NCI-H1694 (cell line): ENCODE measurements at regions not wholly inside any gene's neighbourhood (a gene's known extent, or its start where the extent isn't known, plus 50 kb on each side); places are given as distances from the start of the nearest gene placed in this dataset.
"Not testable (repeated sequence)": the region's sequence is repeated elsewhere in the genome, so short reads cannot be mapped to it uniquely, and the experiment has no call there.

ENCODE experiments used
- DNase-seq: peaks from one replicate; lab custom pipeline; 2025; lab: John Stamatoyannopoulos, UW

DNA sequence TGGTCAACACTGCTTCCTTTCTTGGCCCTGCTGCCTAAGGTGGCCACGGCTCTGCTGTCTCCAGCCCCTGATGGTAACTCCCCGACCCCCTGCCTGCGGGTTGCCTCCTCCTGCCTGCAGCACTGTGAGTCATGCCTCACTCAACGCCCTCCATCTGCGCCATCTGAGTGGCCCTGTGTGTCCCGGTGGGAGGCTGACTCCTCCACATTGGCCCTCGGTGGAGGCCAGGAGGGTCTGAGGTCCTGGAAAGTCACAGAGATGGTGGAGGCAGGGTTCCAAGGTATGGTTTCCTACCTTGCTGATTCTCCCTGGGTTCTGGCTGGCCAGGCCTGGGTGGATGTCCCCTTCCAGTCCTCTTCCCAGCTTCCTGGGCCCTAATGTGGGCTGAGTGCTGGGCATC is 64.5 kb upstream of the ADAMTS2 start:
- no peak for DNase-seq

DNA sequence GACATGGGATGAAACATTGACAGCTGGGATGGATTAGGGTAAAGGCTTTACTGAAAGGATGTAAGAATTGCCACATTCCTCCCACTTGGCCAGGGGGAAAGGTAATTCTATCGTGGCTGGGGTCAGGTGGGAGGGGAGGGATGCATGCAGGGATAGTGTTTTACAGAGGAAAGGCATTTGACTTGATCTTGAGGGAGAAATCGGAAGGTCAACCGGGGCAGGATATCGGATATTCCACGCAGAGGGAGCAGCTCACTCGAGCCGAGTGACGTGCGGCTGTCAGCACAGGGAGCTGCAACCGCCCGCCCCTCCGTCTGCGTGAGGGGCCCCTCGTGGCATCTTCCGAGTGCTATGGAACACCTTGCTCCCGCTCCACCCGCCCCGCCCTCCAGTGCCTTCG is 63.4 kb upstream of the ADAMTS2 start:
- no peak for DNase-seq

DNA sequence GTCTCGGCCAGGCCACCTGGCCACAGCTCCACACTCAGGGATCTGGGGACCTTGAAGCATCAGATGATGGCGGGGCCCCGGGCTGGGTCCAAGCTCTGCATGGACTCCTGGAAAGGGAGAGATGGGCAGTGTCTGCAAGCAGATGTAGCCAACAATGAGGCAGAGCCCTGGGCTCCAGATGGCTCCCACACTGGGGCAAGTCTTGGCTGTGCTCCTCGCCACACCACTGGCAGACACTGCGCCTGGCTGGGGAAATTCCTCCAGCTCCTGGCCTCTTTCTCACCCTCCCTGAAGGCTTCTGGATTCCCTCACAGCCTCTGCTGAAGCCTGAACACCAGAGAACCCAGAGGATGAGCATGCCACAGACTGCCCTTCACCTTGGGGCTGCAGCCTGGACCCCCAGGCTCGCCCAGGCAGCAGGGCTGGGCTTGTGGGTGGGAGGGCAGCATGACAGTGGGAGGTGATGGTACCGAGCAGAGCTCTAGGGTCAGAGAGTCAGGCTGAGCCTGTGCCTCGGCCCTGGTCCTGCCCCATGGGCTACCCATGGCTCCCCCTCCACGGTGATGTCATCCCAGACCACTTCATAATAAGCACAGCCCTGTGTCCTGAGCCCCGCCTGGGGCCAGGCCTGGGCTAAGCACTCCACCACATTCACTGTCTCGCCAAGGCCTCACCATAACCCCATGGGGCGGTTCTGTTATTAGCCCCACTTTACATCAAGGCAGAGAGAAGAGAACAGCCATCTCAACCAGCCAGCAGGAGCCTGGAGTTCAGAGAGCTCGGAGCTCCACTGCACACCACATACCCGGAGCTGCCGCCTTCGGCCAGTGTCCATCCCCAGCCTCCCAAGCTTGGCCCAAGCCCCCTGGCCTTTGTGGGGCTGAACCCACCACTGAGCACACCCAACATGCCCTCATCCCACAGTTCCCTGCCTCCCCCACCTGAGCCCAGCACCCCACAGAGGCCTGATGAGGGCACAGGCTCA is 62.2 kb upstream of the ADAMTS2 start:
- DNase-seq, result no peak

DNA sequence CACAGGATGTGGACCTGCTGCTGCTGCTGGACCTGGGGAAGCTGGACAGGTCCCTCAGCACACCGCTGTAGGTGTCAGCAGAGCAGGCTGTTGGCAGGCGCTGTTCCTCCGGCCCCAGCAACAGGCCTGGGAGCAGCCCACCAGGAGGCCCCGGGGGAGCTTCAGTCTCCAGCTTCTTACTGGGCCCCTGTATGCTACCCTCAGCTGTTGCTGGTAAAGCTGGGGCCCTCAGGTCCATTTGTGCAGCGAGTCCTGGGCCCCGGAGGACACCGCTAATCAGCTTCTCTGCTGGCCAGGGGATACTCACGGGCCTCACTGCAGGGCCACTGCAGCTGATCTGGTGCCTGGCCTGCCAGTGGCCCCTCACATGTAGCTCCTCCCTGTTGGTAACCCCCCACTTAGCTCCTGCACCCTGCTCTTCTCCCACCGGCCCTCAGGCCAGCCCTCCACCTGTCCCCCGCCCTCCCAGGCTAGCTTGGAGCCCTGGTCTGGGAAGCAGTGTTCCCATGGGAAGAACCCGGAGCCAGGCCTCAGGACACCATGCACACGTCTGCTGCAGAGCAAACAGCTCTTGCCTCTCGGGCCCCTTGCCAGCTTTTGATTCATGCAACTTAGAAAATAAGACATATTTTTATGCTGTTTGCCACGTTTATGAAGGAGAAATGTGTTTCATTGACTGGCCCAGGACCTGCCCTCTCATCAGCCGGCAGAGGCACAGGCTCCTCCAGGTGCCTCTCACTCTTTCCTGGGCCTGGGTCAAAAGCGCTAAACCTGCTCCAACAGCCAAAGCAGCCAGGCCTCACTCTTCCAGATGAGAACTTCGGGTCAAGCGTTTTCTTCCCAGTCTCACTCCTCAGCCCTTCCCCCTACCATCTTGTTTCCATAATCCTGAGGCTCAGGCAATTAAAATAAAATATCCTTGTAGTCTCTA is 61.0 kb upstream of the ADAMTS2 start:
- DNase-seq, result no peak

DNA sequence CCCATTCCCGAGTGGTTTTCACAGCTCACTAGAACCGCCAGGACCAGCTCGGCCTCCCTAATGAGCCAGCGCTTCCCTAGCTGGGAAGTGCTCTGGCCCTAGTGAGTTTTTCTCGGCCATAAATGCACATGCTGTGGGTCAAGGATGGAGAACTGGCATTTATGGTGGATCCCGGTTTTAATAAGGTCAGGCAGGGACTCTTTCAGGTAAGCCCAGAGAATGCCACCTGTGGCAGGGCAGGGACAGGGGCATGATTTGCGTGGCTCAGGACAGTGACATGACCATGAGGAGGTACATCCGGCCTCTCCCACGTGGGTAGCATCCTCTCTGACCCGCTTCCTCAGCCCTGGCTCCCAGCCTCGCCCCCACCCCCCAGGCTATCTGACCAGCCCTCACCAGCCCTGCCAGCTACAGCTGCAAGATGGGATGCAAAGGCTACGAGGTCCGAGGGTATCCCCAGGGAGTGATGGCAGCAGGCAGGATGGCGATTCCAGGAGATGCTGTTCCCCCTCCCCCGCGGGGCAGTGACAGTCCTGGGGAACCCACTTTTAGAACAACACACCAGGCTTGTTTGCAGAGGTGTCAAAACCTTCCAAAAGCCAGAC is 60.3 kb upstream of the ADAMTS2 start:
- DNase-seq, result no peak

DNA sequence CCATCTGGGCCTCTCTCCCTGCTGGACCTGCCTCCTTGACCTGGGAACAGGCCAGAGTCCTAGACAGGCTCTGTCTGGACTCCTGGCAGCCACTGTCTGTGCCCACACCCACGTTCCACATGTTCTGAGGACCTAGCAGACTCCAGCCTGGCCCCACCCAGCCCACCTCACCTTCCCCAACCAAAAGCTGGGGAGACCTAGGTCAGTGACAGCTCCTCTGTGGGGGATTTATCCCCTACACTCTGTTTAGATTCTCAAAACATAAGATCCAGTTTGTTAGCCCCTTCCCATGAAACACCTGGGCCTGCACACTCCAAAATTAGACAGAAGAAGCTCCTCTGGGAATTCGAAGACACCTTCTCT is 59.8 kb upstream of the ADAMTS2 start:
- no peak for DNase-seq

DNA sequence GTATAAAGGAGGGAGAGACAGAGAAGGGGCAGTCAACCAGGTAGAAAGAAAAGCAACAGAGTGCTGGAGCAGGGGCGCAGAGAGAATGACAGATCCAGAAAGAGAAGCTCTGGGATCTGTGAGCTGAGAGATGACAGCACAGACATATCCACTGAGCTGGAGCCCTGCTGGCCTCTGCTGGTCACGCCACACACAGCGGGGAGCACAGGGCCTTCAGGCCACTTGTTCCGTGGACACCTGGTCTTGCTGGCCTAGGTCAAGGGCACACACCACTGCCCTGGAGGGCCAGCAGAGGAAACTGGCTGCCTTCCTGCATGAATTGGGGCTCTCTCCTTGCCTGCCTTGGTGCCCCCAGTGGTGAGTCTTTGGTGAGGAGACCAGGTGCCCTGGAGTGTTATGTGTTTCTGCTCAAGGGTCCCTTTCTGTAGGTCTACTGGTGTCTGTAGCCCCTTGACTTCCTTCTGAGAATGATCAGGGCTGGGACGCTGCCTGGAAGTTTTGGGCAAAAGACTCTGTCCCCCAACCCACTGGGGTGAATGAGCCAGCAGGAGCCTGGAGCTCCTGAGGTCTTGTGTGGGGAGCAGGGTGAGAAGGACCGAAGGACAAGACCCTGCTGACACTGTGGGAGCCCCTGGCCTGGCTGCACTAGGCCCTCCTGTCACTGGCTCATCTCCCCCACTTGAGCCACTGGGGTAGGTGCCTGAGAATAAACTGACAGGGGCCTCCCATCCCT is 59.2 kb upstream of the ADAMTS2 start:
- DNase-seq, result no peak

DNA sequence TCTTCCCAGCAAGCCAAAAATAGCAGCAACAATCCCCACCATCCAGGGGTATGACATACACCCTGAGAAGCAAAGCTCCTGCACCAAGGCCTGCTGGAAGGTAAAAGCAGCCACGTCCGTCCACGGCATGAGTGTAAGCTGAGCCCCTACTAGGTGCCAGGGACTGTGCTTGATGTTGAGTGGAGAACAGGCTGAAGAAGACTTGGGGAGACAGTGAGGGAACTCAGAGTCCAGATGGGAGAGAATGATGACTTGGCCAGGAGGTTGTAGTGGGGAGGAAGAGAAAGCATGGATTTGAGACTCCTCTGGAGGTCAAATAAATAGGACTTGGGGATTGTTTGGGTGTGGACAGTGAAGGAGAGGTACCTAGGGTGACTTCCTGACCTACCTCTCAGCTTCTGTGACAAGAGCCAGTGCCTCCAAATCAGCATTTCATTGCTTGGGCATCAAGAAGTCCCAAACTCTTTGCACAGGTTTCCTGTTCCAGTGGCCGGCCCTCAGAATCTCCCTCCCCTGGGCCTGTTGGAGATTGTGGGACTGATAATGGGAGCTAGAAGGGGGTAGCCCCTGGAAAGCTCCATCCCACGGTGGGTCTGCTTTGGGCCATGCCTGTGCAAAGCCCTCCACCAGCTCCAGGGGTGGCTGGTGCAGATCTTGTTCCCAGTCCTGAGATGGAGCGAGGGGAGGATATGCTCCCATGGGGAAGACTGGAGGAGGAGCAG is 58.3 kb upstream of the ADAMTS2 start:
- DNase-seq, result no peak

DNA sequence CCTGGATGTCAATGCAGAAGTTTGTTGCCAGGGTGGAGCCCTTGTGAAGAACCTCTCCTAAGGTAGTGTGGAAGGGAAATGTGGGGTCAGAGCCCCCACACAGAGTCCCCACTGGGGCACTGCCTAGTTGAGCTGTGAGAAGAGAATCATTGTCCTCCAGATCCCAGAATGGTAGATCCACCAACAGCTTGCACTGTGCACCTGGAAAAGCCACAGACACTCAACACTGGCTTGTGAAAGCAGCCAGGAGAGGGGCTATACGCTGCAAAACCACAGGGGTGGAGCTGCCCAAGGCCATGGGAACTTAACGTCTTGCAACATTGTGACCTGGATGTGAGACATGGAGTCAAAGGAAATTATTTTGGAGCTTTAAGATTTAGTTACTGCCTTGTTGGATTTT is 55.2 kb upstream of the ADAMTS2 start:
- not testable (repeated sequence) for DNase-seq

DNA sequence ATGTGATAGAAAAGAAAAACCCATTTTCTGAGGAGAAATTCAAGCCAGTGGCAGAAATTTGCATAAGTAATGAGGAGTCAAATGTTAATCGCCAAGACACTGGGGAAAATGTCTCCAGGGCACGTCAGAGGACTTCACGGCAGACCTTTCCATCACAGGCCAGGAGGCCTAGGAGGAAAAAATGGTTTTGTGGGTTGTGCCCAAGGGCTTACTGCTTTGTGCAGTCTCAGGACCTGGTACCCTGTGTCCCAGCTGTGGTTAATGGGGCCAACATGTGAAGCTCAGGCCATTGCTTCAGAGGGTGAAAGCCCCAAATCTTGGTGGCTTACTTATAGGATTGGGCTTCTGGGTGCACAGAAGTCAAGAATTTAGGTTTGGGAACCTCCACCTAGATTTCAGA is 54.8 kb upstream of the ADAMTS2 start:
- DNase-seq, result no peak

DNA sequence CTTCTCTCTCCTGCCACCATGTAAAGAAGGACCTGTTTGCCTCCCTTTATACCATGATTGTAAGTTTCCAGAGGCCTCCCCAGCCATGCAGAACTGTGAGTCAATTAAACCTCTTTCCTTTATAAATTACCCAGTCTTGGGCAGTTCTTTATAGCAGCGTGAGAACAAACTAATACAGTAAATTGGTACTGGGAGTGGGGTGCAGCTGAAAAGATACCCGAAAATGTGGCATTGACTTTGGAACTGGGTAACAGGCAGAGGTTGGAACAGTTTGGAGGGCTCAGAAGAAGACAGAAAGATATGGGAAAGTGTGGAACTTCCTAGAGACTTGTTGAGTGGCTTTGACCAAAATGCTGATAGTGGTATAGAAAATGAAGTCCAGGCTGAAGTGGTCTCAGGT is 54.1 kb upstream of the ADAMTS2 start:
- DNase-seq, result not testable (repeated sequence)

DNA sequence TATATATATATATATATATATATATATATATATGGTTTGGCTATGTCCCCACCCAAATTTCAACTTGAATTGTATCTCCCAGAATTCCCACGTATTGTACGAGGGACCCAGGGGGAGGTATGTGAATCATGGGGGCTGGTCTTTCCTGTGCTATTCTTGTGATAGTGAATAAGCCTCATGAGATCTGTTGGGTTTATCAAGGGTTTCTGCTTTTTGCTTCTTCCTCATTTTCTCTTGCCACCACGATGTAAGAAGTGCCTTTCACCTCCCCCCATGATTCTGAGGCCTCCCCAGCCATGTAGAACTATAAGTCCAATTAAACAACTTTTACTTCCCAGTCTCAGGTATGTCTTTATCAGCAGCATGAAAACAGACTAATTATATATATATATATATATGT is 52.3 kb upstream of the ADAMTS2 start:
- no peak for DNase-seq
